HG03039 (cell line): ENCODE measurements at regions not wholly inside any gene's neighbourhood (a gene's known extent, or its start where the extent isn't known, plus 50 kb on each side); places are given as distances from the start of the nearest gene placed in this dataset.

Experiments used
- ATAC-seq: cut with Tn5 transposase; IDR thresholded peaks from one replicate; pipeline ENCODE4 v1.9.1; 2021; ENCODE audit warnings: mild to moderate bottlenecking, moderate library complexity; ENCODE audit not compliant: unreplicated experiment

GRCh38 chr1:5751163-5751540 is 241.1 kb downstream of the NPHP4 start:
- ATAC-seq, result no peak

GRCh38 chr1:5750186-5751162 is 241.8 kb downstream of the NPHP4 start:
- no peak for ATAC-seq

GRCh38 chr1:5748286-5749225 is 243.7 kb downstream of the NPHP4 start:
- no peak for ATAC-seq

GRCh38 chr1:5747426-5748285 is 244.6 kb downstream of the NPHP4 start:
- no peak for ATAC-seq

GRCh38 chr1:5746611-5747425 is 245.4 kb downstream of the NPHP4 start:
- no peak for ATAC-seq

GRCh38 chr1:5745800-5746610 is 246.2 kb downstream of the NPHP4 start:
- ATAC-seq, result peak; percentile 70

GRCh38 chr1:5744911-5745799 is 247.1 kb downstream of the NPHP4 start:
- ATAC-seq, result no peak

- ATAC-seq, result no peak
Observed at GRCh38 chr1:5744341-5744740, 247.9 kb downstream of the NPHP4 start.

GRCh38 chr1:5743435-5744095 is 248.7 kb downstream of the NPHP4 start:
- ATAC-seq, result no peak

- no peak for ATAC-seq
Observed at GRCh38 chr1:5742801-5743200, 249.4 kb downstream of the NPHP4 start.

GRCh38 chr1:5742032-5742431 is 250.2 kb downstream of the NPHP4 start:
- ATAC-seq, result no peak

GRCh38 chr1:5740865-5741860 is 251.1 kb downstream of the NPHP4 start:
- ATAC-seq, result no peak

- no peak for ATAC-seq
Observed at GRCh38 chr1:5740450-5740849, 251.8 kb downstream of the NPHP4 start.

GRCh38 chr1:5739561-5740078 is 252.6 kb downstream of the NPHP4 start:
- ATAC-seq, result no peak

GRCh38 chr1:5738911-5739462 is 253.2 kb downstream of the NPHP4 start:
- no peak for ATAC-seq

GRCh38 chr1:5737081-5737480 is 255.1 kb downstream of the NPHP4 start:
- ATAC-seq, result no peak
